ENCODE measurements at regions not wholly inside any gene's neighbourhood (a gene's known extent, or its start where the extent isn't known, plus 50 kb on each side); places are given as distances from the start of the nearest gene placed in this dataset.

DNA sequence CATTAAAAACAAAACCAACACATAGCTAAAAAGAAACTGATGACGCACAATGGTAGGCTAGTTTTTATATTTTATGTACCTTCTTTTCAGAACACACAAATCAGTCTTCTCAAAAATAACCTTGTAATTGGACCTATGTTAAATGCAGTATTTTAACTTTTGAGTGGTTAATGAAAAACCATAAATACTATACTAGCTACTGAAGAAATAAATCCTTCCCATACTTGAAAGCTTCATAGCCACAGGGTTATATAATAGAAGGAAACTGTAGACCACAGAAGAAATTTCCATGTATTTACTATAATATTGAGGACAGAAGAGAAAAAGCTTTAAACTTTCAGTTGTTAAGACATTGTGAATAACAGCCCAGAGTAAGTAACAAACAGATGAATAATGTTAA is 1094.3 kb upstream of the SLC10A2 start:
- Histone ChIP-seq H3K4me3 (no peak overlapping the region), H3K27ac (no peak overlapping the region), H3K4me1 (no peaks in the 10 kb centered on the region), H3K9me3 (no peaks in the 10 kb centered on the region), H3K27me3 (no peaks in the 10 kb centered on the region), H3K36me3 (no peaks in the 10 kb centered on the region)
- TF ChIP-seq POLR2A (IDR thresholded peaks at IDR 0.05) = no peak
- TF ChIP-seq, protein P1, sequence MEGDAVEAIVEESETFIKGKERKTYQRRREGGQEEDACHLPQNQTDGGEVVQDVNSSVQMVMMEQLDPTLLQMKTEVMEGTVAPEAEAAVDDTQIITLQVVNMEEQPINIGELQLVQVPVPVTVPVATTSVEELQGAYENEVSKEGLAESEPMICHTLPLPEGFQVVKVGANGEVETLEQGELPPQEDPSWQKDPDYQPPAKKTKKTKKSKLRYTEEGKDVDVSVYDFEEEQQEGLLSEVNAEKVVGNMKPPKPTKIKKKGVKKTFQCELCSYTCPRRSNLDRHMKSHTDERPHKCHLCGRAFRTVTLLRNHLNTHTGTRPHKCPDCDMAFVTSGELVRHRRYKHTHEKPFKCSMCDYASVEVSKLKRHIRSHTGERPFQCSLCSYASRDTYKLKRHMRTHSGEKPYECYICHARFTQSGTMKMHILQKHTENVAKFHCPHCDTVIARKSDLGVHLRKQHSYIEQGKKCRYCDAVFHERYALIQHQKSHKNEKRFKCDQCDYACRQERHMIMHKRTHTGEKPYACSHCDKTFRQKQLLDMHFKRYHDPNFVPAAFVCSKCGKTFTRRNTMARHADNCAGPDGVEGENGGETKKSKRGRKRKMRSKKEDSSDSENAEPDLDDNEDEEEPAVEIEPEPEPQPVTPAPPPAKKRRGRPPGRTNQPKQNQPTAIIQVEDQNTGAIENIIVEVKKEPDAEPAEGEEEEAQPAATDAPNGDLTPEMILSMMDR (IDR thresholded peaks at IDR 0.05) = no peak
- DNase-seq (no peak), ATAC-seq (no peak)
- intact Hi-C loops (cut with DNase I) = no loop called here
- 63% methylated on average over 1 of the region's 1 CpG for WGBS (ENCODE audit: insufficient coverage, low coverage, low lambda C conversion rate, missing lambda C conversion rate)

GRCh38 chr13:104143760-104144416 is 1077.7 kb upstream of the SLC10A2 start:
- DNase-seq (no peak), ATAC-seq (no peak)
- H3K27ac ChIP-seq = no peak overlapping the region
- no peaks in the 10 kb centered on the region for H3K9me3 ChIP-seq
- WGBS (ENCODE audit: insufficient coverage, low coverage, low lambda C conversion rate, missing lambda C conversion rate) = 13% methylated on average over 9 of the region's 9 CpGs
- no peak overlapping the region for H3K4me3 ChIP-seq
- no peaks in the 10 kb centered on the region for H3K4me1 ChIP-seq
- H3K36me3 ChIP-seq = no peaks in the 10 kb centered on the region
- no peaks in the 10 kb centered on the region for H3K27me3 ChIP-seq
- TF ChIP-seq, protein P1 (IDR thresholded peaks at IDR 0.05) = no peak
- no peak for TF ChIP-seq POLR2A (IDR thresholded peaks at IDR 0.05)
- intact Hi-C loops (cut with DNase I) = no loop called here

- no peak for ATAC-seq
- TF ChIP-seq POLR2A (IDR thresholded peaks at IDR 0.05) = no peak
- TF ChIP-seq, protein P1 (IDR thresholded peaks at IDR 0.05) = no peak
- Histone ChIP-seq H3K9me3 (no peaks in the 10 kb centered on the region), H3K36me3 (no peaks in the 10 kb centered on the region), H3K4me1 (no peaks in the 10 kb centered on the region), H3K27me3 (no peaks in the 10 kb centered on the region), H3K4me3 (no peak overlapping the region), H3K27ac (no peak overlapping the region)
- no peak for DNase-seq
- intact Hi-C loops (cut with DNase I) = no loop called here
- 39% methylated on average over 2 of the region's 2 CpGs for WGBS (ENCODE audit: insufficient coverage, low coverage, low lambda C conversion rate, missing lambda C conversion rate)
Measured at GRCh38 chr13:104140552-104140951, 1074.3 kb upstream of the SLC10A2 start.

DNA sequence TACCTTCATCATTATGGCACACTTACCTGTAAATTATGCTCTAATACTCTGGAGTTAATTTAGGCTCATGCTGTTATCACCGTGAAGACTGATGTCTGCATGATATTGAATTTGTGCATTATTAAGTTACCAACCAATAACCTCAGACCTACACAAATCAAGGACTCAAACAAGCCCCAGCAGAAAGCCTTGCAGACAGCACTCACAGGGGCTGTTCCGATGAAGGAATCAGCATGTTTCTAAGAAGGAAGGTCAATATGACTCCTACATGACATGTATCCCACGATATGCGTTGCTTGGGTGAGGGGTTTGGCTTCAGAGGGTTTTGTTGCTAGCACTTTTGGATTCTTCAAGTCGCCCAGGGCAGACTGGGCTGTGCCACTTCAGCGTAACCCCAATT is 1071.2 kb upstream of the SLC10A2 start:
- no peak overlapping the region for H3K27ac ChIP-seq
- no peaks in the 10 kb centered on the region for H3K27me3 ChIP-seq
- TF ChIP-seq POLR2A (IDR thresholded peaks at IDR 0.05) = no peak
- TF ChIP-seq, protein P1 (IDR thresholded peaks at IDR 0.05) = no peak
- no peaks in the 10 kb centered on the region for H3K9me3 ChIP-seq
- DNase-seq (no peak), ATAC-seq (no peak)
- 43% methylated on average over 3 of the region's 6 CpGs for WGBS (ENCODE audit: insufficient coverage, low coverage, low lambda C conversion rate, missing lambda C conversion rate)
- no peaks in the 10 kb centered on the region for H3K36me3 ChIP-seq
- intact Hi-C loops (cut with DNase I) = no loop called here
- no peak overlapping the region for H3K4me3 ChIP-seq
- H3K4me1 ChIP-seq = no peaks in the 10 kb centered on the region

- intact Hi-C loops (cut with DNase I) = no loop called here
- ATAC-seq = no peak
- H3K27me3 ChIP-seq = no peaks in the 10 kb centered on the region
- H3K4me3 ChIP-seq = no peak overlapping the region
- DNase-seq = no peak
- TF ChIP-seq POLR2A (IDR thresholded peaks at IDR 0.05) = no peak
- TF ChIP-seq, protein P1 (IDR thresholded peaks at IDR 0.05) = no peak
- no peaks in the 10 kb centered on the region for H3K36me3 ChIP-seq
- H3K9me3 ChIP-seq = no peaks in the 10 kb centered on the region
- 58% methylated on average over 3 of the region's 5 CpGs for WGBS (ENCODE audit: insufficient coverage, low coverage, low lambda C conversion rate, missing lambda C conversion rate)
- H3K4me1 ChIP-seq = no peaks in the 10 kb centered on the region
- no peak overlapping the region for H3K27ac ChIP-seq
Measured at GRCh38 chr13:104132849-104133248, 1066.6 kb upstream of the SLC10A2 start.

Data from right lobe of liver (tissue), 6 donors.